ENCODE measurements at regions not wholly inside any gene's neighbourhood (a gene's known extent, or its start where the extent isn't known, plus 50 kb on each side); places are given as distances from the start of the nearest gene placed in this dataset.

GRCh38 chr1:25123551-25123950, 108.8 kb downstream of the SYF2 start:
- TF ChIP-seq FOXJ3 (CRISPR knock-in tag; IDR thresholded peaks at IDR 0.05; ENCODE audit: borderline replicate concordance) (no peak), ZKSCAN5 (CRISPR knock-in tag; IDR thresholded peaks at IDR 0.05) (no peak), NBN (conservative IDR thresholded peaks at IDR 0.05) (no peak), ZNF841 (CRISPR knock-in tag; IDR thresholded peaks at IDR 0.05; ENCODE audit: borderline replicate concordance) (no peak), ZNF678 (CRISPR knock-in tag; IDR thresholded peaks at IDR 0.05) (no peak), CBFB (CRISPR knock-in tag; IDR thresholded peaks at IDR 0.05) (no peak), ZNF329 (CRISPR knock-in tag; IDR thresholded peaks at IDR 0.05; ENCODE audit: low read depth) (no peak), ZNF674 (CRISPR knock-in tag; IDR thresholded peaks at IDR 0.05; ENCODE audit: low read depth) (no peak)
- TF ChIP-seq, protein P1, sequence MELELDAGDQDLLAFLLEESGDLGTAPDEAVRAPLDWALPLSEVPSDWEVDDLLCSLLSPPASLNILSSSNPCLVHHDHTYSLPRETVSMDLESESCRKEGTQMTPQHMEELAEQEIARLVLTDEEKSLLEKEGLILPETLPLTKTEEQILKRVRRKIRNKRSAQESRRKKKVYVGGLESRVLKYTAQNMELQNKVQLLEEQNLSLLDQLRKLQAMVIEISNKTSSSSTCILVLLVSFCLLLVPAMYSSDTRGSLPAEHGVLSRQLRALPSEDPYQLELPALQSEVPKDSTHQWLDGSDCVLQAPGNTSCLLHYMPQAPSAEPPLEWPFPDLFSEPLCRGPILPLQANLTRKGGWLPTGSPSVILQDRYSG (CRISPR knock-in tag; IDR thresholded peaks at IDR 0.05) = no peak

Data from HepG2 (cell line).